ENCODE measurements at regions not wholly inside any gene's neighbourhood (a gene's known extent, or its start where the extent isn't known, plus 50 kb on each side); places are given as distances from the start of the nearest gene placed in this dataset.

- TF ChIP-seq POLR2A (IDR thresholded peaks at IDR 0.05): no peak
- TF ChIP-seq CTCF (IDR thresholded peaks at IDR 0.05): no peak
- TF ChIP-seq POLR2AphosphoS5 (IDR thresholded peaks at IDR 0.05): no peak
These were observed 203.2 kb upstream of the ACVR2A start for GRCh38 chr2:147641651-147642050.

All from sigmoid colon (tissue), 4 donors.